Mucosa of rectum (tissue), 2 donors: ENCODE measurements at regions not wholly inside any gene's neighbourhood (a gene's known extent, or its start where the extent isn't known, plus 50 kb on each side); places are given as distances from the start of the nearest gene placed in this dataset.

ENCODE experiments used
- H3K27ac ChIP-seq, 2 donors: one replicate each; pipeline ENCODE4 v1.7.0; 2013; ENCODE audit warnings: inconsistent platforms in 2 of 2, low read depth in 2 of 2, low read length in 2 of 2
- H3K27me3 ChIP-seq, 2 donors: one replicate each; pipeline ENCODE4 v1.7.0; 2013; ENCODE audit warnings: low read length in 2 of 2; ENCODE audit not compliant: control insufficient read depth in 2 of 2, insufficient read depth in 2 of 2
- H3K36me3 ChIP-seq, 2 donors: one replicate each; pipeline ENCODE4 v1.7.0; 2013; ENCODE audit warnings: low read length in 2 of 2; ENCODE audit not compliant: control insufficient read depth in 2 of 2, insufficient read depth in 2 of 2
- H3K4me1 ChIP-seq, 2 donors: one replicate each; pipeline ENCODE4 v1.7.0; 2013; ENCODE audit warnings: low read length in 2 of 2, mild to moderate bottlenecking in 1 of 2; ENCODE audit not compliant: control insufficient read depth in 2 of 2, insufficient read depth in 2 of 2
- H3K4me3 ChIP-seq, 2 donors: one replicate each; pipeline ENCODE4 v1.7.0; 2013; ENCODE audit warnings: low read length in 2 of 2
- H3K9ac ChIP-seq, 2 donors: one replicate each; pipeline ENCODE4 v1.7.0; 2013; ENCODE audit warnings: low read length in 2 of 2, low read depth in 1 of 2, mild to moderate bottlenecking in 1 of 2
- H3K9me3 ChIP-seq, 2 donors: one replicate each; pipeline ENCODE4 v1.7.0; 2013; ENCODE audit warnings: low read length in 2 of 2; ENCODE audit not compliant: control insufficient read depth in 2 of 2
- donor health status: healthy.
- donor health status: Normal muscosa, but diverticular disease.

DNA sequence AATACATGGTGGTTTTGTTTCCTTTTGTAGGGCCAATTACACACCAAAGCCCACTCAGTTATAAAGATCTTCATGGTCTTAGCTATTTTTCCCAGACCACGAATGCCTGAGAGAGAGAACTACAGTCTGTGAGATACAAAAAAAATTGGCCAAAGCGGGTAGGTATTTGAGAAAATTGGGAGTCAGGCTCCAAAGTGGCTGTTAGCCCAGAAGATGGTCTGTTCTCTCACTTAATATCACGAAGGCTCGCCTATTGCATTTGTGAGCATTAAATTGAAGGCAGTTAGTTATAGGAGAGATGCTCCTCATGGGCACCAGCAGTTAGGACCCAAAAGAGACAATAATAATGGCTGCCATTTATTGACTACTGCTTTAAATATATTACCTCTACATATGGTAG is 342.7 kb downstream of the PLPP3 start:
- Histone ChIP-seq H3K9ac (no peak overlapping the region), H3K4me1 (no peaks in the 10 kb centered on the region), H3K27me3 (no peaks in the 10 kb centered on the region), H3K4me3 (no peak overlapping the region), H3K27ac (no peak overlapping the region), H3K36me3 (no peaks in the 10 kb centered on the region), H3K9me3 (no peaks in the 10 kb centered on the region)

DNA sequence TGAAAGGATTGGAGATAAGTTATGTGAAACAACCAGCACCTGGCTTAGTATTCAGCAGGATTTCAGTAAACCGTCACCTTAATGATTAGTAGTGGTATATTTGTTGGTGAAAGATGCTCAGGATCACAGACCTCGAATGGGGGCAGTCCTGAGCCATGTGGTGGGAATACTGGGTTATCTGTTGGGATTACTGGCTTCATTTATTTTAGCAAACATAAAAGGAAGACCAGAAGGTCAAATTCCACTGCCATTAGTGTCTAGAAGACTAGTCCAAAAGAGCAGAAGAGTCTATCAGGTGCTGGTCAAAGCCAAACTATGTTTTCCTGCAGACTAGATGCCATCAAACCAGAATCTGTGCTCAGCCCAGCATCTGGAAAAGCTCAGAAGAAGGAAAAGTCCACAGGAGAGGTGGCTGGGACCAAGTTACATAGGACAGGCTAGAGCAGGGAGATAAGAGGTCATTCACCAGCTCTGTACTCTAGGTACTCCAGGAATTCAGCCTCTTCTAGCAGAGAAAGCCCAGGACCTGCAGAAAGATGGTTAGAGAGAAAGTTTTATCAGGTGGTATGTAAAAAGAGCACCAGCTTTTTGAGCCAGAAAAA is 343.4 kb downstream of the PLPP3 start:
- Histone ChIP-seq H3K27ac (no peak overlapping the region), H3K27me3 (no peaks in the 10 kb centered on the region), H3K4me1 (no peaks in the 10 kb centered on the region), H3K36me3 (no peaks in the 10 kb centered on the region), H3K9me3 (no peaks in the 10 kb centered on the region), H3K4me3 (no peak overlapping the region), H3K9ac (no peak overlapping the region)

DNA sequence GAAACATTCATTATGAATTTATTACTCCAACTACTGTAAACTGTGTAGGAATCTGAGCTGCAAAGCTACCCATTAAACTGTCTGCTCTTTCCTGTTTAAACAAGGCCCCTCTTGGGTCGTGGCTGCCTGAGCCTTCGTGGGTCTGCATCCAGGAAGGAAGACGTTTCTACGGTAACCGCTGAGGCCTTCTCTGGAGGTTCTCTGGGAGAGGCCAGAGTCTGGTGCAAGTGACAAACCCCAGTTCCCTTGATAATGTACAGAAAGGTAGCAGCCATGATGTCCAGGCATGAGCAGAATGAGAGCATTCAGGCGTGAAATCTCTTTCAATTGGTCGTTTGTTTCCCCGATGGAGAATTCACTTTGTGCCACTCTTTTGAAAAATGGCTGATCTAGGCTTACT is 350.2 kb downstream of the PLPP3 start:
- no peak overlapping the region for H3K9ac ChIP-seq
- H3K9me3 ChIP-seq = no peaks in the 10 kb centered on the region
- no peaks in the 10 kb centered on the region for H3K4me1 ChIP-seq
- no peak overlapping the region for H3K27ac ChIP-seq
- no peaks in the 10 kb centered on the region for H3K27me3 ChIP-seq
- no peak overlapping the region for H3K4me3 ChIP-seq
- no peaks in the 10 kb centered on the region for H3K36me3 ChIP-seq

DNA sequence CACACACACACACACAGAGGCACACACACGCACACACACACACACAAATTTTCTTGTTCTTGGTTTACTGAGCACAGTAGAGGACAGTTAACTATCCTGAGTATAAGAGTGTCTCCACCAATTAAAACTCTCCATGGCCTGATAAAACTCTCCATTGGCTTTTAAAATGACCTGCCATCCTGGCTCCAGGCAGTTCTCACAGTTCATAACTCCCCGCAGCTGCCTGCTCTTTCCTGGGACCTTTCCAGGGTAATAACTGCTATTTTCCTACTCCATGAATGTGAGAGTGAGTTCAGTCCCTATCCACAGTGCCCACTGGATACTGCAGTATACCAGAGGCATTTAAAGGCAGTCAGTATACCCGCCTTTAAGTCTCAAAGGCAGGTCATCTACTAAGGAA is 351.5 kb downstream of the PLPP3 start:
- Histone ChIP-seq H3K27ac (no peak overlapping the region), H3K9ac (no peak overlapping the region), H3K27me3 (no peaks in the 10 kb centered on the region), H3K9me3 (no peaks in the 10 kb centered on the region), H3K36me3 (no peaks in the 10 kb centered on the region), H3K4me1 (no peaks in the 10 kb centered on the region), H3K4me3 (no peak overlapping the region)

DNA sequence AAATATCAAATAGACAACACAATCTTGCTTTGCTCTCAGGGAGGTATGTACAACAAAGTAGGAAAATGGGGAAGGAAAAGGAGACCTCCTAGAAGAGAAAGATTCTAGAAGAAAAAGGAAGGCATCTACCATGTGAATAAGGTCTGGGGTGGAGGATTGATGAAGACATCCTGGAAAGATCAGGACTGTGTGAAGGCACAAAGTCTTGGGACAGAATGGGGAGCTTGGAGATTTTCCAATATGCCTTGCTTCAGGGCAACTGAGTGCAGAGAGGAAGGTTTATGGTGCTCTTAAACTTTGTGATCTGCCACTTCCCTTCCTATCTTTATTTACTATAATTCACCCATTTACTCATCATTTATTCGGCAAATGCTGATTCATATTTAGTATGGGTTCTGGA is 352.0 kb downstream of the PLPP3 start:
- Histone ChIP-seq H3K27me3 (no peaks in the 10 kb centered on the region), H3K4me1 (no peaks in the 10 kb centered on the region), H3K4me3 (no peak overlapping the region), H3K27ac (no peak overlapping the region), H3K9me3 (no peaks in the 10 kb centered on the region), H3K36me3 (no peaks in the 10 kb centered on the region), H3K9ac (no peak overlapping the region)

DNA sequence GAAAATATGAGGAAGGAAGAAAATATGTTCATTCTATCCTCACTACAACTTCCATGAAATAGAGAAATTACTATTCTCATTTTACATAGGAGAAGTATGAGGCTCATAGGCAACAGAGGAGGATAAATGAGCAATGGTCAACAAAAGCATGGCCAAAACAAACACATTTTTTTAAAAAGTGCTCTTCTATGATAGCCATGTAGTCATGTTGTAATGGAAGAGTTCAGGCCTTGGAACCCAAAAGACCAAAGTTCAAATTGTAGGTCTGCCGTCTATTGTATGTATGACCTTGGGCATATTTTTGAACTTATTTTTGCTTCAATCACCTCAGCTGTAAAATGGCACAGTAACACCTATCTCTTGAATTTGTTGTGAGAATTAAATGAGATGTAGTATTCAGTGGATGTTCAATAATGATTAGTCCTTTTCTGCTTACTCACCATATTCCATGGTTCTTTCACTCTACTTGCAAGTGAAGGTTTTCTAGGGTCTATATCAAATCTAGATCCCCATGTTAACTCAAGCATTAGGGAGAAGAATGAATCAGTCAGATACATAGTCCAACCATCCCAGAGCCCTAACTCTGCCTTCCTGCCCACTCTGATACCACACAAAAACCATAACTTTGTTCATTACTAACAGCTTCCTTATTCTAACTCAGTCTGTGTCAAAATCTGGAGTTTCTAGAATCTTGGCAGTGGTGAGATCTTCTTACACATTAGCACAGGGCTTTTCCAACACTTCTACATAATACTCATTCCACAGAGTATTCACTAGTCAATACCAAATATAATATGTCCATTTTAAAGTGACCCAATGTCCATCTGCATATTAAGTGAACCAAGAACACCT is 353.2 kb downstream of the PLPP3 start:
- Histone ChIP-seq H3K4me3 (no peak overlapping the region), H3K27me3 (no peaks in the 10 kb centered on the region), H3K9me3 (no peaks in the 10 kb centered on the region), H3K4me1 (no peaks in the 10 kb centered on the region), H3K36me3 (no peaks in the 10 kb centered on the region), H3K27ac (no peak overlapping the region), H3K9ac (no peak overlapping the region)

DNA sequence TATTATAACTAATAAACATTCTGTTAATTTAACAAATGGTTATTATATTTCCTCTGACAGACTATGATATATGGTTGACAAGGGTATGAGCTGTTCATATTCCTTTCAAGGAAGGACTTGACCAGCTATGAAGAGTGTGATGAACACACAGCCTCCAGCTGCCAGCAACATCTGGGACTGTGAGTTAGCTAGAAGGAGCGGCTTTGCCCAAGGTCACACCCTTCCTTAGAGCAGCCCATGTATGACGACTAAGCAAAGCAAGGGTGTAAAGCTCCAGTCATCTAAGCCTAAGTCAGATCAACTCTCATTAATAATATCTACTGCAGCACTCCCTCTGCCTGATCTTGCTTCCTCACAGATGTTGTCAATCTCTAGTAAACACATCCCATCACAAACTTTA is 355.4 kb downstream of the PLPP3 start:
- Histone ChIP-seq H3K9me3 (no peaks in the 10 kb centered on the region), H3K4me1 (no peaks in the 10 kb centered on the region), H3K27me3 (no peaks in the 10 kb centered on the region), H3K9ac (no peak overlapping the region), H3K4me3 (no peak overlapping the region), H3K27ac (no peak overlapping the region), H3K36me3 (no peaks in the 10 kb centered on the region)

DNA sequence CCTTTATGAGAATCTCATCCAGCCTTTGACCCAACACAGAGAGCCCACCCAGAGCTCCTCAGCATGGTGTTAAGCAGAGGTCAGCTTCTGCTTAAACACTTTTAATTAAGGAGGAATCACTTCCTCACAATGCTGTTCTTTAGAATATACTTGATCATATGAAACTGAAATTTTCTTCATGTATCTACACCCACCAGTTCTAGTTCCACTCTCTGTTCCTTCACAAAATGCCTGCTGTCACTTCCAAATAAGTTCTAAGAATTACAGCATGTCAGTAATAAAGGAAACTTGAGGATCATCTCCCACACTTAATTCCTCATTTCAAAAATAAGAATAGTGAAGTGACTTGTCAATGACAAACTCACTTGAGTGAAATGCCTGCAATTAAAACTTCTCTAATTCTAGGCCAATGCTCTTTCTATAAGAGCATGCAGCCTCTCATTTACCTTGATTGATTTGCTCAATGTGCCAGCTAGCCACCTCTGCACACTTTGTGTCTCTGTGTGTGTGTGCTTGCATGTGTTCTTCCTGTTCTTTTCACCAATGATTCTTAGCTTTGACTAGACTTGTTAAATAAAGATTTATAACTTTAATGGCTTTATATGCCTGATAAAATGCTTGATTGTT is 356.3 kb downstream of the PLPP3 start:
- Histone ChIP-seq H3K4me1 (no peaks in the 10 kb centered on the region), H3K4me3 (no peak overlapping the region), H3K27me3 (no peaks in the 10 kb centered on the region)

DNA sequence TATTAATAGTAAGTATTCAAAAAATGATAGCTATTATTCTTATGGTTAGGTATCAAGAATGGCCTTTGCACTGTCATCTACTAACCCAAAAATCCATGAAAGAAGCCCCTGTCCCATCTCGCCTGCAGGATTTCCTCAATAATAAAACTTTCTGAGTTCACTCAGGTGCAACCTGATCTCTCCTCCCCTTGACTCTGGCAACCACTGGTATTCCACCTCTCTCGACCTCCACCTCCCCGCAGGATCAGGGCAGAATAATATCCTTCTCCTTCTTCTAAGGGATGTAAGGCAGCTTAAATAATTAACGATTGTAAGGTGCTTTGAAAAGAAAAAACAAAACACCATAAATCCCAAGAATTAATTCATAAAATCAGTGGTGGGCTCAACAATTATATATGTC is 359.3 kb downstream of the PLPP3 start:
- H3K27ac ChIP-seq = no peak overlapping the region
- no peak overlapping the region for H3K4me3 ChIP-seq
- H3K36me3 ChIP-seq = no peaks in the 10 kb centered on the region
- H3K9ac ChIP-seq = no peak overlapping the region
- H3K9me3 ChIP-seq = no peaks in the 10 kb centered on the region
- no peaks in the 10 kb centered on the region for H3K27me3 ChIP-seq
- H3K4me1 ChIP-seq = no peaks in the 10 kb centered on the region

More for the DNA sequence above, 356.3 kb downstream of the PLPP3 start:
- no peak overlapping the region for H3K27ac ChIP-seq
- no peaks in the 10 kb centered on the region for H3K9me3 ChIP-seq
- H3K36me3 ChIP-seq = no peaks in the 10 kb centered on the region
- no peak overlapping the region for H3K9ac ChIP-seq

DNA sequence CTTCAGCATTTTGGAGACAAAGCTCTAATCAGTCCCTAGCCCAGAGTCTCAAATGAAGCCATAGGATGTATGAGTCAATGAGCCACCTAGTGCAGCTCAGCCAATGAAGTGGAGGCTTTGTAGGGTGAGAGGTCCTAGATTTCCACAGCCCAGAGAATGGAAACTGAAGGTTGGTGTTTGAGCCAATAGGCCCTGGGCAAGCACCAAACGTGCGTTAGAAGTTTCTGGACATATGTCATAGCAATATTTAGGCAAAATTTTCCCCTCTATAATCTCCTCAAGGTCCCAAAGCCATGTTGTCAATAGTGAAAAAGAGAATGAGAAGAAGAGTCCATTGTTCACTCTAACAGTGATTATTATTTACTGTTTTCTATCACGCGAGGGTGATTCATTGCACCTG is 361.3 kb downstream of the PLPP3 start:
- no peak overlapping the region for H3K4me3 ChIP-seq
- H3K9ac ChIP-seq = no peak overlapping the region
- H3K27ac ChIP-seq = no peak overlapping the region
- H3K36me3 ChIP-seq = no peaks in the 10 kb centered on the region
- no peaks in the 10 kb centered on the region for H3K9me3 ChIP-seq
- H3K27me3 ChIP-seq = no peaks in the 10 kb centered on the region
- H3K4me1 ChIP-seq = no peaks in the 10 kb centered on the region
